IMR-90 (cell line): ENCODE measurements at regions not wholly inside any gene's neighbourhood (a gene's known extent, or its start where the extent isn't known, plus 50 kb on each side); places are given as distances from the start of the nearest gene placed in this dataset.

ENCODE experiments used
- ATAC-seq: fragments of 200-7000 bp; cut with Tn5 transposase; 2 replicates; pipeline ENCODE4 v1.9.1; 2020; ENCODE audit warnings: low read depth, mild to moderate bottlenecking, moderate library complexity
- BruUV-seq: library from RNA; stranded (reverse); fragments of 400-500 nt; replicated peaks from 2 replicates; lab custom pipeline; 2021; lab: Mats Ljungman, UMichigan
- CTCF ChIA-PET: fragments of 300-600 bp; formaldehyde crosslinking; extraction: SDS; loops from one replicate; lab custom pipeline; 2021; ENCODE audit warnings: antibody characterized with exemption; lab: Yijun Ruan, JAX
- POLR2A ChIA-PET: fragments of 300-600 bp; sonication (Branson Sonifier 250); formaldehyde crosslinking; loops from one replicate; lab custom pipeline; 2022; ENCODE audit warnings: antibody characterized with exemption; ENCODE audit not compliant: unreplicated experiment; lab: Charles Lee
- DNase-seq: peaks from one replicate; pipeline ENCODE4 v3.0.0; 2013
- H2AFZ ChIP-seq: replicated peaks from 2 replicates; pipeline ENCODE3; 2013; ENCODE audit warnings: low read length, mild to moderate bottlenecking; ENCODE audit not compliant: poor library complexity
- H2AK5ac ChIP-seq: 2 replicates; pipeline ENCODE4 v1.6.1; 2013; ENCODE audit warnings: low read depth, low read length, inconsistent platforms
- H2AK9ac ChIP-seq: replicated peaks from 2 replicates; pipeline ENCODE3; 2013; ENCODE audit warnings: mild to moderate bottlenecking, low read depth, low read length, moderate library complexity; ENCODE audit not compliant: poor library complexity
- H2BK120ac ChIP-seq: 2 replicates; pipeline ENCODE4 v1.6.1; 2013; ENCODE audit warnings: low read depth, low read length, inconsistent platforms
- H2BK15ac ChIP-seq: 3 replicates; pipeline ENCODE4 v1.6.1; 2013; ENCODE audit warnings: low read depth, low read length, inconsistent platforms
- H2BK20ac ChIP-seq: 2 replicates; pipeline ENCODE4 v1.6.1; 2013; ENCODE audit warnings: low read depth, mild to moderate bottlenecking, inconsistent platforms, low read length, moderate library complexity
- H2BK5ac ChIP-seq: 2 replicates; pipeline ENCODE4 v1.6.1; 2013; ENCODE audit warnings: mild to moderate bottlenecking, low read depth, low read length, inconsistent platforms; ENCODE audit not compliant: poor library complexity, severe bottlenecking
- H3K14ac ChIP-seq: replicated peaks from 2 replicates; pipeline ENCODE4 v1.6.1; 2013; ENCODE audit warnings: low read depth, low read length, inconsistent platforms
- H3K18ac ChIP-seq: 2 replicates; pipeline ENCODE4 v1.6.1; 2013; ENCODE audit warnings: low read depth, low read length, control low read depth
- H3K23ac ChIP-seq: 2 replicates; pipeline ENCODE4 v1.6.1; 2013; ENCODE audit warnings: low read depth, low read length, inconsistent platforms
- H3K27ac ChIP-seq: 2 replicates; pipeline ENCODE4 v1.5.1; 2013; ENCODE audit warnings: mild to moderate bottlenecking, control low read depth, low read length; ENCODE audit not compliant: insufficient read depth
- H3K27me3 ChIP-seq: 2 replicates; pipeline ENCODE4 v1.6.1; 2013; ENCODE audit warnings: low read length; ENCODE audit not compliant: control insufficient read depth, insufficient read depth
- H3K36me3 ChIP-seq: 2 replicates; pipeline ENCODE4 v1.6.1; 2013; ENCODE audit warnings: low read length, mixed read lengths; ENCODE audit not compliant: control insufficient read depth, insufficient read depth
- H3K4ac ChIP-seq: 2 replicates; pipeline ENCODE4 v1.6.1; 2013; ENCODE audit warnings: low read depth, low read length, inconsistent platforms
- H3K4me1 ChIP-seq: 2 replicates; pipeline ENCODE4 v1.6.1; 2013; ENCODE audit warnings: low read length, mixed read lengths; ENCODE audit not compliant: control insufficient read depth, insufficient read depth
- H3K4me2 ChIP-seq: 2 replicates; pipeline ENCODE4 v1.6.1; 2013; ENCODE audit warnings: low read depth, mild to moderate bottlenecking, control low read depth, low read length, moderate library complexity
- H3K4me3 ChIP-seq: 2 replicates; pipeline ENCODE4 v1.5.1; 2013; ENCODE audit warnings: low read depth, mild to moderate bottlenecking, control low read depth, low read length, moderate library complexity; ENCODE audit not compliant: insufficient read depth
- H3K56ac ChIP-seq: 2 replicates; pipeline ENCODE4 v1.6.1; 2013; ENCODE audit warnings: low read length, inconsistent platforms; ENCODE audit not compliant: insufficient read depth; ENCODE audit errors: extremely low read depth
- H3K79me1 ChIP-seq, 2 experiments: 2 replicates each; pipeline ENCODE4 v1.6.1; 2013; ENCODE audit warnings: low read length in 2 of 2, inconsistent platforms in 1 of 2, low read depth in 1 of 2
- H3K9ac ChIP-seq: 2 replicates; pipeline ENCODE4 v1.6.1; 2013; ENCODE audit warnings: low read depth, low read length, control low read depth
- H3K9me1 ChIP-seq: 2 replicates; pipeline ENCODE4 v1.6.1; 2013; ENCODE audit warnings: low read length, inconsistent platforms; ENCODE audit not compliant: insufficient read depth
- H3K9me3 ChIP-seq: 2 replicates; pipeline ENCODE4 v1.6.1; 2013; ENCODE audit warnings: low read length; ENCODE audit not compliant: control insufficient read depth, insufficient read depth
- H4K20me1 ChIP-seq: 2 replicates; pipeline ENCODE4 v1.6.1; 2013; ENCODE audit warnings: low read length, inconsistent platforms; ENCODE audit not compliant: insufficient read depth
- H4K5ac ChIP-seq: 2 replicates; pipeline ENCODE4 v1.6.1; 2013; ENCODE audit warnings: mild to moderate bottlenecking, low read depth, low read length, control low read depth
- H4K8ac ChIP-seq, 2 experiments: 2 replicates each; pipeline ENCODE4 v1.6.1; 2013; ENCODE audit warnings: low read depth in 2 of 2, low read length in 2 of 2, control low read depth in 1 of 2, inconsistent platforms in 1 of 2
- H4K91ac ChIP-seq: 2 replicates; pipeline ENCODE4 v1.6.1; 2013; ENCODE audit warnings: low read depth, low read length, inconsistent platforms; ENCODE audit not compliant: insufficient read depth
- BHLHE40 ChIP-seq: fragments of 150-350 bp; IDR thresholded peaks from 2 replicates; pipeline ENCODE4 v1.6.1; 2016; ENCODE audit warnings: mild to moderate bottlenecking, low read depth, low read length
- CEBPB ChIP-seq: IDR thresholded peaks from 2 replicates; pipeline ENCODE4 v1.6.1; 2012; ENCODE audit warnings: low read depth, low read length, improper control_type of control experiment
- CHD1 ChIP-seq: IDR thresholded peaks from 2 replicates; pipeline ENCODE4 v1.6.1; 2012; ENCODE audit warnings: low read depth, low read length, improper control_type of control experiment
- FOS ChIP-seq: fragments of 150-350 bp; IDR thresholded peaks from 2 replicates; pipeline ENCODE4 v1.6.1; 2016; ENCODE audit warnings: low read depth, low read length
- MAFK ChIP-seq: IDR thresholded peaks from 2 replicates; pipeline ENCODE4 v1.6.1; 2012; ENCODE audit warnings: low read depth, low read length, improper control_type of control experiment
- MAZ ChIP-seq: IDR thresholded peaks from 2 replicates; pipeline ENCODE4 v1.6.1; 2012; ENCODE audit warnings: low read depth, mild to moderate bottlenecking, low read length, improper control_type of control experiment, moderate library complexity, borderline replicate concordance
- MXI1 ChIP-seq: IDR thresholded peaks from 2 replicates; pipeline ENCODE4 v1.6.1; 2012; ENCODE audit warnings: low read depth, mild to moderate bottlenecking, low read length, moderate library complexity, borderline replicate concordance
- NFE2L2 ChIP-seq: fragments of 150-350 bp; IDR thresholded peaks from 2 replicates; pipeline ENCODE4 v1.6.1; 2016; ENCODE audit warnings: low read depth, mild to moderate bottlenecking, low read length
- POLR2A ChIP-seq: IDR thresholded peaks from 2 replicates; pipeline ENCODE4 v1.6.1; 2012; ENCODE audit warnings: mild to moderate bottlenecking, low read depth, low read length
- RAD21 ChIP-seq: IDR thresholded peaks from 2 replicates; pipeline ENCODE4 v1.6.1; 2012; ENCODE audit warnings: low read length, improper control_type of control experiment
- RCOR1 ChIP-seq: IDR thresholded peaks from 2 replicates; pipeline ENCODE4 v1.6.1; 2012; ENCODE audit warnings: mild to moderate bottlenecking, low read length, improper control_type of control experiment; ENCODE audit not compliant: insufficient replicate concordance
- RFX5 ChIP-seq: IDR thresholded peaks from 2 replicates; pipeline ENCODE4 v1.8.0; 2012; ENCODE audit warnings: low read depth, mild to moderate bottlenecking, low read length, moderate library complexity
- SMC3 ChIP-seq: fragments of 150-350 bp; IDR thresholded peaks from 2 replicates; pipeline ENCODE4 v1.6.1; 2016; ENCODE audit warnings: low read depth, mild to moderate bottlenecking, antibody characterized with exemption, low read length, moderate library complexity
- WGBS, 2 experiments: methylation state at CpG; one replicate each; pipeline versions ENCODE4 v1.1.5 to v1.1.7; 2013; ENCODE audit warnings: missing lambda C conversion rate in 2 of 2; ENCODE audit not compliant: insufficient read length in 1 of 2; ENCODE audit errors: extremely low coverage in 2 of 2; 5-methylcytosine and 5-hydroxymethylcytosine counted together
- dilution Hi-C: fragments of 300-500 bp; cut with HindIII; formaldehyde crosslinking; loops from one replicate; pipeline ENCODE4 v1.14.3; 2018; ENCODE audit warnings: low sequenced_read_pairs; ENCODE audit not compliant: unreplicated experiment
- in situ Hi-C: fragments of 300-500 bp; cut with MboI; formaldehyde crosslinking; loops from 3 replicates; pipeline ENCODE4 v1.14.3; 2019; ENCODE audit warnings: low sequenced_read_pairs, inconsistent platforms, mixed read lengths
- intact Hi-C: fragments of 100-400 bp; cut with micrococcal nuclease; formaldehyde crosslinking; loops from 2 replicates; pipeline ENCODE4 v1.10.0; 2022
- TF ChIP-seq, protein P1 (sequence below): fragments of 150-350 bp; IDR thresholded peaks from 2 replicates; pipeline ENCODE4 v1.6.1; 2016; ENCODE audit warnings: low read depth, mild to moderate bottlenecking, low read length, moderate library complexity, borderline replicate concordance
- TF ChIP-seq, protein P2 (sequence below): conservative IDR thresholded peaks from 2 replicates; pipeline ENCODE4 v1.5.1; 2012; ENCODE audit warnings: mild to moderate bottlenecking, low read depth, low read length, improper control_type of control experiment
- TF ChIP-seq, protein P3 (sequence below): fragments of 150-350 bp; IDR thresholded peaks from 2 replicates; pipeline ENCODE4 v1.6.1; 2017; ENCODE audit warnings: mild to moderate bottlenecking, antibody characterized with exemption, low read length, low read depth

DNA sequence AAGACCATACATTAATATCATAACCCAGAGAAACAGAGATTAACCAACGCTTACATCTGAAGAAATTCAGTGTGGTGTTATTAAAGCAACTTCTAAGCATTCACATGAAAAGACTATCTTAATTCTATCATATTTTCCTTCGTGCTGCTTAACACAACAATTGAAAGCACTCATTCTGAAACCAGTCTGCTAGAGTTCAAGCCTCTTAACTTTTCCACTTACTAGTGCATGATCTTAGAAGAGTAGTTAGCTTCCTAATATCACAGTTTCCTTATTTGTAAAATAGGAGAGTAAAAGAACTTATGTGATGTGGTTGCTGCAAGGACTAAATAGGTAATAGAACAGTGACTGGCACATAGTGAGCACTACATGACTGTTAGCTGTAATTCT is 379.3 kb downstream of the TRIM36 start:
- Histone ChIP-seq H2AFZ (no peak overlapping the region), H3K27ac (no peak overlapping the region), H4K91ac (no peak overlapping the region), H2BK120ac (no peak overlapping the region), H3K18ac (no peak overlapping the region), H4K8ac (no peak overlapping the region), H3K9ac (no peak overlapping the region), H4K20me1 (no peaks in the 10 kb centered on the region), H3K4me1 (no peaks in the 10 kb centered on the region), H2AK5ac (no peak overlapping the region), H2AK9ac (no peak overlapping the region), H3K36me3 (no peaks in the 10 kb centered on the region), H3K4me3 (no peak overlapping the region), H3K9me3 (peaks cover 5% of the 10 kb centered on the region), H3K56ac (no peak overlapping the region), H2BK20ac (no peak overlapping the region), H3K23ac (no peak overlapping the region), H3K4ac (no peak overlapping the region), H2BK5ac (no peak overlapping the region), H3K14ac (no peak overlapping the region), H2BK15ac (no peak overlapping the region), H3K79me1 (no peaks in the 10 kb centered on the region), H4K5ac (no peak overlapping the region), H3K27me3 (no peaks in the 10 kb centered on the region), H3K9me1 (no peaks in the 10 kb centered on the region), H3K4me2 (no peak overlapping the region)
- ChIA-PET POLR2A (no interaction called here), CTCF (no interaction called here)
- no TSS peak for BruUV-seq
- DNase-seq (no peak), ATAC-seq (no peak)
- TF ChIP-seq RAD21 (no peak), CHD1 (no peak), BHLHE40 (no peak), RCOR1 (no peak), SMC3 (no peak), MAZ (no peak), POLR2A (no peak), MXI1 (no peak), FOS (no peak), MAFK (no peak), NFE2L2 (no peak), CEBPB (no peak), RFX5 (no peak)
- TF ChIP-seq, protein P1, sequence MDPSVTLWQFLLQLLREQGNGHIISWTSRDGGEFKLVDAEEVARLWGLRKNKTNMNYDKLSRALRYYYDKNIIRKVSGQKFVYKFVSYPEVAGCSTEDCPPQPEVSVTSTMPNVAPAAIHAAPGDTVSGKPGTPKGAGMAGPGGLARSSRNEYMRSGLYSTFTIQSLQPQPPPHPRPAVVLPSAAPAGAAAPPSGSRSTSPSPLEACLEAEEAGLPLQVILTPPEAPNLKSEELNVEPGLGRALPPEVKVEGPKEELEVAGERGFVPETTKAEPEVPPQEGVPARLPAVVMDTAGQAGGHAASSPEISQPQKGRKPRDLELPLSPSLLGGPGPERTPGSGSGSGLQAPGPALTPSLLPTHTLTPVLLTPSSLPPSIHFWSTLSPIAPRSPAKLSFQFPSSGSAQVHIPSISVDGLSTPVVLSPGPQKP = no peak
- TF ChIP-seq, protein P2, sequence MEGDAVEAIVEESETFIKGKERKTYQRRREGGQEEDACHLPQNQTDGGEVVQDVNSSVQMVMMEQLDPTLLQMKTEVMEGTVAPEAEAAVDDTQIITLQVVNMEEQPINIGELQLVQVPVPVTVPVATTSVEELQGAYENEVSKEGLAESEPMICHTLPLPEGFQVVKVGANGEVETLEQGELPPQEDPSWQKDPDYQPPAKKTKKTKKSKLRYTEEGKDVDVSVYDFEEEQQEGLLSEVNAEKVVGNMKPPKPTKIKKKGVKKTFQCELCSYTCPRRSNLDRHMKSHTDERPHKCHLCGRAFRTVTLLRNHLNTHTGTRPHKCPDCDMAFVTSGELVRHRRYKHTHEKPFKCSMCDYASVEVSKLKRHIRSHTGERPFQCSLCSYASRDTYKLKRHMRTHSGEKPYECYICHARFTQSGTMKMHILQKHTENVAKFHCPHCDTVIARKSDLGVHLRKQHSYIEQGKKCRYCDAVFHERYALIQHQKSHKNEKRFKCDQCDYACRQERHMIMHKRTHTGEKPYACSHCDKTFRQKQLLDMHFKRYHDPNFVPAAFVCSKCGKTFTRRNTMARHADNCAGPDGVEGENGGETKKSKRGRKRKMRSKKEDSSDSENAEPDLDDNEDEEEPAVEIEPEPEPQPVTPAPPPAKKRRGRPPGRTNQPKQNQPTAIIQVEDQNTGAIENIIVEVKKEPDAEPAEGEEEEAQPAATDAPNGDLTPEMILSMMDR = no peak
- TF ChIP-seq, protein P3, sequence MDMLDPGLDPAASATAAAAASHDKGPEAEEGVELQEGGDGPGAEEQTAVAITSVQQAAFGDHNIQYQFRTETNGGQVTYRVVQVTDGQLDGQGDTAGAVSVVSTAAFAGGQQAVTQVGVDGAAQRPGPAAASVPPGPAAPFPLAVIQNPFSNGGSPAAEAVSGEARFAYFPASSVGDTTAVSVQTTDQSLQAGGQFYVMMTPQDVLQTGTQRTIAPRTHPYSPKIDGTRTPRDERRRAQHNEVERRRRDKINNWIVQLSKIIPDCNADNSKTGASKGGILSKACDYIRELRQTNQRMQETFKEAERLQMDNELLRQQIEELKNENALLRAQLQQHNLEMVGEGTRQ = no peak
- intact Hi-C loops (no loop called here), in situ Hi-C loops (no loop called here), dilution Hi-C loops (no loop called here)
- no CpG with 5 or more reads among the region's 2 CpGs for WGBS, 2 experiments
